RCC 7860 (cell line): ENCODE measurements at regions not wholly inside any gene's neighbourhood (a gene's known extent, or its start where the extent isn't known, plus 50 kb on each side); places are given as distances from the start of the nearest gene placed in this dataset.

ENCODE experiments used
- DNase-seq: peaks from one replicate; pipeline ENCODE4 v3.0.0-alpha.2; 2015; ENCODE audit warnings: low spot score
- FAIRE-seq: peaks from 2 replicates; lab custom pipeline; 2012; peaks lifted over from hg19 to GRCh38; lab: Jason Lieb, UNC

DNA sequence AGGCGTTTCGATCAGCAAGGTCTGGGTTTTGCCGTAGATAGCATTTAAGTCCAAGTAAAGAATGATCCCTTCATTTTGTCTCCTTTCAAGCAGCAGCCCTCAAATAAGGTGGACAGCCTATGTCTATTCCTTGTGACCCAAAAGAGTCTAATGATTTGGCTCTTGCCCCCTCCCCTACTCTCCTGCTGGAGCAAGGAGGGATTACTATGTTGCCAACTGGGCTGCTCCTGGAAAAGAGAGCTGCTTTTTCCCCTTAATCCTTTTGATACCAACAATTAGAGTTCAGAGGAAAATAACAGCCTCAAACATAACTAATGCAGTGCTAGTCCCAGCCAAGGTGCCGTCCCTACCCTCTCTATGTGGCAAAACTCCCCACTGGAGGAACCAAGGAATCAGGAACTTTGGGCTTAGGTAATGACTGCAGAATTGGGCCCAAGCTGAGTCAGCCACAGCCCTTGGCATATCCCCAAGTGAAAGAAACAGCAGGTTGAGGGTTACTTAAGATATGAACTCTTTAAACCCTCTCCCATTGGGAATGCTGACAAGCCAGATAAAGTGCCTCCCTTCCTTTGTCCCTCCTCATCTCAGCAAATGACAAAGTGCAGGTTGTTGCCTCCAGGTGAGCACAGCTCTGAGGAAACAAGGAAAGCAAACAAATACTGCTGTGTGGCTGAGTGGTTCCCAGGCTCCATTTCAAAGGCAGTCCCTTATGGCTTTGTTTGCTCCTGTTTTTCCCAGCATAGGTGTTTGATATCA is 643.7 kb downstream of the INHBA start:
- DNase-seq (no peak), FAIRE-seq (no peak)

DNA sequence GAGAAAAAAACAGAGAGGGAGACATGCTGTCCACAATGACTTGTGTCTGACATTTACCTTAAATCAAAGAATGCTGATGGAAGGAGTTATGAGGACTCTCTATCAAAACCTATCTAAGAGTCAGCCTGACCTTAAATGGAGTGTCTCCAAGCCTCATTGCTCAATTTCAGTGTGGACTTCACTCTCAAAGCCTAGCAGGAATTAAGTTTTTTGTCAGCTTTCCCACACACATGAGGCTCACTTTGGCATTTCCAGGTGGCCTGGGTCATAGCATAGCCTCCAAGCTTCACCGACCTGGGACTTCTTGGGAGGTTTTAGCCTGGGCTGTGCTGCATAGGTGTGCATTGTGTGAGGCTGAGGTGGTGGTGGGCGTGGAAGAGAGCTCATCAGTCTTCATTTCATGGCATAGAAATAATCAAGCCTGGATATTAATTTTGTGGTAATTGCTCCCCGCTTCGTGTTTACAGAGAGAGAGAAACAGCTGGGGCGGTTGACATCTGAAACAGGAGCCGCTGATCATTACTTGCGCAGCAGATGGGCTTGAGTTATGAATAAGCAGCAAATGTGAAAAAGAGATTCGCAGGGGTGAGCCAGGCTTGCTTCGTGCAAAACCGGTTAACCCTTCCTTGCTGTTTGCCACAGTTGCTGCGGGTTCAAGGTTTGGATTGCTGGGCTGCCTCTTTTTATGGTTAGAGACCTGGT is 647.8 kb downstream of the INHBA start:
- FAIRE-seq (no peak), DNase-seq (no peak)

DNA sequence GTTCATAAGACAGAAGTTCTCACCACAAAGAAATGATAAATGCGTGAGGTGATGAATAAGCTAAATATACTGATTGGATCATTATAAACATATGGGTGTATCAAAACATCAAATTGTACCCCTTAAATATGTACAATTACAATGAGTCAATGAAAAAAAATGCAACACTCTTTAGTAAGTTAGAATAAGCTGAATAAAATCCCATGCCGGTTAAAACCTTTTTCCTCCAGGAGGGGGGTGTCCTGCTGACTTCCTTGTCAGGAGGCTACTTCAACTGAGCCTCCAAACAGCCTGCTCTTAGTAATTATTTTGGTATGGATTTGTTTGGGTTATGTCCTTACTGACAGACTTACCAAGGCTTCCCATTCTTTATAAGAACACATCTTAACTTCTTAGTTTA is 649.1 kb downstream of the INHBA start:
- FAIRE-seq (no peak), DNase-seq (no peak)

DNA sequence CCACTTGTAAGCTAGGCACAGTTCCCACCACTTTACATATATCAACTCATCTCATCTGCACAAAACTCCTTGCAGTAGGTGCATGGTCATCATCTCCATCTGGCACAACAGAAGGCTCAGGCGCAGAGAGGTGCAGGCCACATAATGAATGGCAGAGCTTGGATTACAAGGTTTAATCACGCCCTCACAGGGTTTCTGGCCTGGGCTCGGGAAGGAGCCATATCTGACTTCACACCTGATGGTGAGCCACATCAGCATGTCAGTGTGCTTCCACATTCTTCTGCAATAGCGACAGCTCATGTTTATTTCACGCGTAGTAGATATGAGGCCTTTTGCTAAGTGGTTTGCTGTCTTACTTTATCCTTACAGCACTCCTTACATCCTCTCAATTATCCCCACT is 650.2 kb downstream of the INHBA start:
- FAIRE-seq = no peak
- no peak for DNase-seq

DNA sequence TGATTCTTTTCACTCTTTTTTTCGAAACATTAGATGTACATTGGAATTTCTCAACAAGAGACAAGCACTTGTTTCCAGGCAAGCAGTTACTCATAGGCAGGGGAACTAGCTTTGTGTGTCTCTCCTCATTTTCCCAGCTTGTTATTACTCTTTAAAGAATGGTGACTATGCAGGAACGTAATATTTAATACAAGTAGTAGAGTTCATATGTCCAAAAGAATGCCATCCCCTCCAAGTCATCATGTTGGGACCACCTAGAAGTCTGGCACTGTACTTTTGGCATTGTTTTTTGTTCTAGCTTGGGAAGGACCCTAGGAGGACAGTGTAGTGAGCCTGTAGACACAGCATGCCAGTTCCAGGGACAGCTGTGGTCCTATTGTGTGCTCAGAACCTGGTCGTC is 650.7 kb downstream of the INHBA start:
- no peak for DNase-seq
- FAIRE-seq = no peak

DNA sequence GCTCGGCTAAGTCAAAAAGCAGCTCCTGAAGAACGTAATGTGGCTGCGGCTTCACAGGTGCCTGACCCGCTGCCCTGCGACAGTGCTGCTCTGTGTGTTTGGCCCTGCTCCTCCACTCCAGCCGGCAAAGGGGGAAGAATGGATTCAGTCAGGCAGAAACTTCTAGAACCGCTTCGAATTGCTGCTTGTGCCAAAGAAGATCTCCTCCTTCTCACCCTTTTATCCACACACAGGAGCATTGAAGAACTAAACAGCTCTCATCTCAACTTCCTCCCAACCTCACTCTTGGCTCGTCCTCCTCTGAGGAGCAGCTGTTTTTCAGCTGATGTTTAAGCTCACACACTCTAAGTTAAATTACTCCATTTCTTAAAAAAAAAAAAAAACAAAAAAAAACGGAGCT is 651.4 kb downstream of the INHBA start:
- no peak for FAIRE-seq
- no peak for DNase-seq

DNA sequence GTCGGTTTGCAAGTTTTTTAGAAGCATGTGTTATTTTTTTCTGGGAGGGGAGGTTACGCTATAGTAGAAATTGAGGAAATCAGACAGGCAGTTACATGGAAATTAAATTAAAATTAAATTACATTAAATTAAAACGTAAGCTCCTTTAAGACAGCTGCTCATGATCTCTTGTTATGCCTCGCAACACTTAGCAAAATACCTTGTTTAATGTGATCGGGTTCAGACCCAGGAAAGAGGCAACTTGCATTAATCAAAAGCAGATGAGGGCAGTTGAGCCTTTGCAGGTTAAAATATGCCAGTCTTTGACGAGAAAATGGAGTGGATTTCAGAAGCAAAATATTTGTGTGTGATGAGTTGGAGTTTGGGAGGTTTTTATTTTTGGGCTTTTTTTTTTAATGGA is 651.8 kb downstream of the INHBA start:
- no peak for FAIRE-seq
- DNase-seq = no peak

DNA sequence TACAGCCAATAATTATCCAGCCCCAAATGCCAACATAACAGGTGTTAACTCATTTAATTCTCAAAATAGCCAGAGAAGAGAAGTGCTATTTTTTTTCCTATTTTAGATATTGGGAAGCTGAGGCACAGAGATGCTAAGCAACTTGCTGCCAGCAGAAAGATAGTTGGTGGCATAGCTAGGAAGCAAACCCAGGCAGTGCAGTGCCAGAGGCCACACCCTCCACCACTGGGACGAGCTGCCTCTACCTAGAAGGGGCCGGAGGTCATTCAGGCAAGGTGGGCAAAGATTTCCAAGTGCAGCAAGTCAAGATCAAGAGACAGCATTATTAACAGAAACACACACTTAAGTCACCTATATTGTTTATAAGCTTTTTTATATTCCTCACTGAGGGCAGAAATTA is 654.1 kb downstream of the INHBA start:
- FAIRE-seq = no peak
- DNase-seq = no peak

DNA sequence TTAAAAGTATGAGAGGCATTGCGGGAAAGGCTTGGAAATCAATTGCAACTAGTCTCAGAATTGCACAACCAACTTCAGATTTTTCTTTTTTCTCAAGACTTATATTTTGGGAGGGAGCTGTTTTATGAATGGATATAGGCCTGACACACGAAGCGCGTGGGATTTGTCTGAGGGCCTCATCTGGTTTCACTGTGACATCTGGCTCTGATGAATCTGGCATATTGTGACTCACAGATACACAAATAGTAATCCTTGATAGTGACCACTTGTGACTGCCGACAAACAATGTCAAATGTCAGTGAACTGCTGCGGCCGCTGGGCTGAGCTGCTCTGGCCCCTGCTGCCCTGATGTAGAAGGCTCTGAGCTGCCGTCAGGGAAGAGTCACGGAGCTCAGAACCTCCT is 655.1 kb downstream of the INHBA start:
- FAIRE-seq = no peak
- DNase-seq = no peak

DNA sequence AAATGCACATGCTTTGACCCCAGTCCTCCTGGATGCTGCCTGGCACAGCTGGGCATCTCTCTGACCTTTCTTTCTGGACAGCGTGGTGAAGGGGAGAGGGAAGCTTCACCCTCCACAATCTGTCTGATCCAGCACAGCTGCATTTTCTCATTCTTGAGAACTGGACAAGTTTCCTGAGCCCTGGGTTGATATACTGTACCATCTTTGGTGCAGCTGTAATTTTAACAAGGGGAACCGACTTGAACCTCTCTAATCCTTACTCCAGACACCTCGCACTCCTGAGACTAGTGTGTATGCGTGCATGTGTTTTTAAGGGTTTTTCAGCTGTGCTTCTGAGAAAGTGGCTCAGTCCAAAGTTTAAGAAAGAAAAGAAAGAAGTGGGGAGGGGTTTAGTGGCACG is 655.7 kb downstream of the INHBA start:
- FAIRE-seq = no peak
- no peak for DNase-seq

DNA sequence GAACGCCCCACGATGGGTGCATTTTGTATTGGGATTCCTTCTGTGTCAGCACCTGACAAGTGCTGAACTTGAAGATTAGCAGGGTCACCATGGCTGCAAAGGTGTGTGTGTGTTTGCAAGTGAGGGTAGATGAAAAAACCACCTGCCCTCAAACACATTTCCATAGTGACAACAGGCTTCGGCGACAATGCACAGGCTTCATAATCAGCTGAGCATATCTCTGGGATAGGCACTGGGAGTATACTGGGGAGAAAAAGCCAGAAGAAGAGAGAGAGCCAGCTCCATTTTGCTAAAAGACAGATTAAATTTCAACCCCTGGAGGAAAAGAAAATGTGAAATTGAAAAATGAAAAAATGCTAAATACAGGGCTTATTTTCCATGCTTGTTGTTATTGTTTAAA is 656.1 kb downstream of the INHBA start:
- DNase-seq (no peak), FAIRE-seq (no peak)

DNA sequence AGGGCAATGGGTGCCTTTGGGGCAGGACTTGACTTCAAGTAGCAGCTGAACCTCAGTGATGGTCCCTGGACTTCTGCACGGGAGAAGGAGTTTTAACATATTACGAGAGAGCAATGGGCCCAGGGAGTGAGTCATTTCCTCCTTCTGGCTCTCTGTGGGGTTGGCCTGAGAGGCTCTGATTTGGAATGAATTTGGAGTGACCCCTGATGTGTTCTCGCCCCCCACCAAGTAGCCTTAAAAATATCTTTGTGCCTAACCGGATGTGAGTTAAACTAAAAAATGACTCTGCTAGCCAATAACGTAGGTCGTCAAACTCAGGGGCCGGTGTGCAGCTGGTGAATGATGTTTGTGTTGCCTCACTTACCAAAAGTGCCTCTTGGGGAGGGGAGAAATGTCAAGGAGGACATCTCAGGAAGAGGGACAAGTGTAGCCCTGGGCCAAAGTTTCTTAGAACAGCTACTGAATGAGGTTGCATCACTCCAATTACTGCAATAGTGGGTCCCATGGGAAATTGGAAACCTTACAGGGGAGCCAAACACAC is 656.6 kb downstream of the INHBA start:
- FAIRE-seq (no peak), DNase-seq (no peak)

DNA sequence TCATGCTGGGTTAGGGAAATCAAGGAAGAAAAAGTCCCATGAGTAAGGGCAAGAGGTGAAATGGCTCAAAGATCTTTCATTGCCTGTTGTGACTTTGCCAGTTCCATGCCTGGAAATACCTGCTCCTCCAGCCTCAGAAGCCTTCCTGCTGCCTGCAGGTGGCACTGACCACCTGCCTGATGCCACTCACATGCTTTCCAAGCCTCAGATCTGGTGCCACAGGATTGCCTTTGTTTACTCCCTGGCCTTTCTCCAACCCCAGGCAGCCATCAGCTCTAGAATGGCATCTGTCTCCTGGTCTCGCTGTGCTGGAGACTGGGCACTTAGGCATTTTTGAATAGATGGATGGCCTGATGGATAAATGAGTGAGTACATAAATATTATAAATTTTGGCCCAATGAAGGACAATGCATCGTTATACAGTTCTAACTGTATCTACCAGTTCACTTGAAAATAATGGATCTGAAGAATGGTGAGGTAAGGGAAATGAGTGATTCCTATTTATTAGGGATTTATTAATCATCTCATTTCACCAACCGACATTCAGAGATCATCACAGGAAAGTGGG is 657.2 kb downstream of the INHBA start:
- DNase-seq (peak; percentile 33), FAIRE-seq (no peak)

DNA sequence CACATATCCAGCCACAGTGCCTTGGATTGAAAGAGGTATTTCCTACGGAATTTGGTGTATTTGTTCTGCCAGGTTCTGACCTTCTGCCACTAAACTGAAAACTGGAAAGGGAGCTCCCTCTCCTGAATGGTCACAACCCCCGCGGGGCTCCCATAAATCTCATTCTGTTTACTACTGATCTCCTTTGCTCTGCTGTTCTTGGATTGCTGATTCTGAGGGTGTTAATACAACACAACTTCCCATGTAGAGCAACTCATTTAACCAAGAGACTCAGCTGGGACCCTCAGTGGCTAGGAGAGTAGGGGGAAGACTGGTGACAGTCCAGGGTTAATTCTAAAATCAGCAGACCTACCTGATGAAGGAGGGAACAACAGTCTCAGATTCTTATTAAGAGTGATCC is 662.9 kb downstream of the INHBA start:
- FAIRE-seq = no peak
- no peak for DNase-seq

DNA sequence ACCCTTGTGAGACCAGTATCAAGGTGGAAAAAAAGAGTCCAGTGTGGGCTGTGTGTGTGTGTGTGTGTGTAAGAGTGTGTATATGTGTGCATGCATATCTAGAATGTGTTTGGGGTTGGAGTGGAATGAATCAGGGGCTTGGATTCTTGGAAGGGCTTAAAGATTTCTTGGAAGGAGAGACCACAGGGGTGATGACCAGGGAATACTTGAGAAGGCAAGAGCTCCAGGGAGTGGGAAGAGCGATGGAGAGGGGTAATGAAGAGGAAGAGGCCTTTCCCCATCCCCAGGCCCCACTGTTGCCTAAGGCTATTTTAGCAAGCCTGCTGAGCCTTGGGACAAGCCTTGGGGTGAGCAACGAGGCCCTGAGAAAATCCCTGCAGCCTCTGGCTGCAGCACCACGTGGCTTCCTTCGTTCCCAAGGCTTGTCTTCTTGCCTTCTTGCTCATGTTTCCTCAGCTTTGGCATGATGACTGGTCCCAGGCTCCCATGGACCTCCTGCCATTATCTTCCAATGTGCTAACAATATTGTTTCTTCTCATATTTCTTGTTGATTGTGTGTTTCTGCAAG is 663.4 kb downstream of the INHBA start:
- FAIRE-seq (no peak), DNase-seq (no peak)

DNA sequence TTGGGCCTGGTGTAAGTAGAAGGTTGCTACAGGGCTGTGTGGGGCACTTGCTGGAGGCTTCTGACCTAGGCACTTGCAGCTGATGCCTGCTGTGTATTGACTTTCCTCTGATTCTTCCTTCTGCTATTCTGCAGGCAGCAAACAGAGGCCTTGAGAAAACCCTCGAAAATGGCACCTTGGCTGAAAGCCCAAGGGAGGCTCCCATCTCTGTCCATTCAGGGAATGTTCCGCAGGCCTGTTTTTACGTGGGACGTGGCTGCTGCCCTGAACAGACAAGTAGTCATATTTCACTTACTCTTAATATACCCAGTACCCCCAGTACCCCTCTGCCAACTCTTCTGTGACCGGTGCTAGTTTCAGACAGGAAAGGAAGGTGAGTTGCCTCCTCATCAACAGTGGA is 664.7 kb downstream of the INHBA start:
- DNase-seq (no peak), FAIRE-seq (no peak)

DNA sequence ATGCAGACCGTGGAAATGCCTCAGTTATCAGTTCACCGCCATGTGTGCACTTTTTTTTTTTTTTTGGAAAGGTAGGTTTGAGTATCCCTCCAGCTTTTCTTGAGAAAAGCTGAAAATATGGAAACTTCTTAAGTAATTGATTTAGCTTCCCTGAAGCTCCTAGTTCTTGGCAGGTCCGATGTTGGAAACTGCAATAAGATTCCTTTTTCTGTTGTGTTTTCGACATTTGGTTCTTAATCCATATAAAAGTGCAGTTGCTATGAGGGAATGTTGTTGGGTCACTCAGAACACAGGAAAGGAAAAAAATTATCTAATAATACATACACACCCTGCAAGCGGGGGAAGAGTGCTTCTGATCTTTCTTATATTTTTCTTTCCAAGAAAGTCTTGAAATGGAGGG is 665.2 kb downstream of the INHBA start:
- DNase-seq (no peak), FAIRE-seq (no peak)

DNA sequence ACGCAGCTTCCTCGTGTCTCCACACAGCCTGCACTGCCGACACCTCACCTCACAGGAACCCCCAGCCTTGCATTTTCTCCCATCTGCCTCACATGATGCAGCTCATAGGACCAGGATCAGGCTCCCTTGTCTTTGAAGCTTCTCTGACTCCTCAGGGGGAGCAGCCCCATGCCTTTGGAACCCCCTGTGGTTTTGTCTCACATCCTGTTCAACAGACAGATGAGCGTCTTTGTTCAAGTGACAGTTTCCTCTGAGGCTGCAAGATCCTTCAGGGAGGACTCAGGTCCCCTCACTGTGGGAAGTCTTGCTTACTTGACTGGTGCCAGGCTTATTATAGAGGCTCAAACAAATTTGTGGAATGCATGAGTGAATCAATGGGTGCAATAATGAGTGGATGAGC is 667.1 kb downstream of the INHBA start:
- no peak for DNase-seq
- FAIRE-seq = no peak

DNA sequence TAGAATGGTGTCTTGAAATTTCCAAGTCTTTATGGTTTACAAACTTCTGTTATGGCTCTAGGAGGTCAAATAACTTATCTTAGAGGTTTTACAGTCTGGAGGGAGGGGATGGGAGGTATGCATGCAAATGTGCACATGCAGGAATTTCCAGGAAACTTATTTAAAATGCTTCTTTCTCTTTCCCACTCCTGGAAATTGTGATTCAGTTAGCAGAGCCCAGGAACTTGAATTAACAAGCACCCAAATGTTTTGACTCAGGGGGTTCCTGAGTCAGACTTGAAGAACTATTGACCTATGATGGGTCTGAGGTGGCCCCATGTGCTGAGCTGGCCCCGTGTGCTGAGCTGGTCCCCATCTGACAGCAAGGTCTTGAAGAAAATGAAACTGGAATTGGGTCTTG is 669.4 kb downstream of the INHBA start:
- DNase-seq = no peak
- FAIRE-seq = no peak

DNA sequence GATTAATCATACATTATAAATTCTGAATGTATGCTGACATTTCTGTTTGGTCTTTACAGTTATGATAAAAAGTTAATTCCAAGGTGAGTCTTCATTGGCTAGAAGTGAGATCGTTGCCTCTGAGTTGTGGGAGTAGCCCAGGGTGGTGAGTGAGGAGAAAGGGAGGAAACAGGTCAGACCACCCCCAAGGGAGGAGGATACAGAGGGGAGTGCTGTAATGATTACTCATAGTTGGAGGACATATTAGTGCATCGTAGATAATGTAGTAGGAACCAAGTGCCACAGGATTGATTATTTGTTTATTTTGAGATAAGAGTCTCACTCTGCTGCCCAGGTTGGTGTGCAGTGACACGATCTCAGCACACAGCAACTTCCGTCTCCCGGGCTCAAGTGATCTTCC is 672.2 kb downstream of the INHBA start:
- FAIRE-seq = peak; percentile 63

DNA sequence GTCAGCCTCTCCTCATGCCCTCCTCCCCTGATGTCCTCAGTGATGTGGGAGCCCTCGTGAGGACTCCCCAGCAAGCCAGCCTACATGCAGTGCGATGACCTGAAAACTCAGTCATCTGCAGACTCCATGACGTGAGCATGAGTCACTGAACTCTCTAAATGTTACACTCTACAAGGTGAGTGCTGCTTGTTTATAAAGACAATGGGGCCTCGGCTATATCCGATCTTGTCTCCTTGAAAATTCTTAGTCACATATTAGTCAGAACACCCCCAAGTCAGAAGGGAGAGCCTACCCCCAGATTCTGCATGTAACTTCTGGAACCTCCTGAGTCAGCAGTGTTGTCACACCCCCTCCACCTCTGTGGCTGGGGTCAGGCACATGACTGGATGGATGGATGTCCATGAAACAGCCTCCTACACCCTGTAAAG is 673.8 kb downstream of the INHBA start:
- FAIRE-seq (peak; percentile 97), DNase-seq (peak; percentile 100)

More for the DNA sequence above, 672.2 kb downstream of the INHBA start:
- peak; percentile 78 for DNase-seq

DNA sequence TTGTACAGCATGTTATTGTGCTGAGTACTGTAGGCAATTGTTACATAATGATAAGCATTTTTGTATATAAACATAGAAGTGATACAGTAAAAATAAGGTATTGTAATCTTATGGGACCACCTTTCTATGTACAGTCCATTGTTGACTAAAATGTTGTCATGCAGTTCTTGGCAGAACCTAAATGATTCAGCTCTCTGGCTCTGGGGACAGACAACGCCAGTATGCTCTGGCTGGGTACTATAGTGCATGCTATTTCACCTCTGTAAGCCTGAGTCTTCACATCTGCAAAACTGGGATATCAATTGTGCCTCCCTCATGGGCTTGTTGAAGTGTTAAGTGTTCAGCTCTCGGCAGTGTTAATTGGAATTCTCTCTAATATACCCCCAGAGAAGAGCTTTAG is 674.3 kb downstream of the INHBA start:
- DNase-seq (no peak), FAIRE-seq (no peak)
